Keratinocyte (primary cell): ENCODE measurements at regions not wholly inside any gene's neighbourhood (a gene's known extent, or its start where the extent isn't known, plus 50 kb on each side); places are given as distances from the start of the nearest gene placed in this dataset.

Experiments used
- DNase-seq: peaks from one replicate; pipeline ENCODE4 v3.0.0-alpha.2; 2011; ENCODE audit warnings: low read depth, missing footprints, low spot score
- FAIRE-seq: peaks from 2 replicates; lab custom pipeline; 2011; peaks lifted over from hg19 to GRCh38; lab: Jason Lieb, UNC
- H2AFZ ChIP-seq: 2 replicates; pipeline ENCODE4 v1.6.0; 2012; ENCODE audit warnings: low read length, control low read depth, inconsistent platforms; ENCODE audit not compliant: control insufficient read depth
- H3K27ac ChIP-seq: 2 replicates; pipeline ENCODE4 v1.5.1; 2011; ENCODE audit warnings: low read length; ENCODE audit not compliant: control insufficient read depth, insufficient read depth
- H3K27me3 ChIP-seq: 3 replicates; pipeline ENCODE4 v1.6.0; 2011; ENCODE audit warnings: low read length; ENCODE audit not compliant: control insufficient read depth, insufficient read depth; ENCODE audit errors: extremely low read depth
- H3K36me3 ChIP-seq, 2 experiments: 2 replicates in 1 of 2; 3 replicates in 1 of 2; pipeline ENCODE4 v1.5.1; 2011; ENCODE audit warnings: low read length in 2 of 2, mild to moderate bottlenecking in 1 of 2; ENCODE audit not compliant: control insufficient read depth in 2 of 2, insufficient read depth in 2 of 2; ENCODE audit errors: extremely low read depth in 1 of 2
- H3K4me1 ChIP-seq: 3 replicates; pipeline ENCODE4 v1.5.1; 2011; ENCODE audit warnings: low read length; ENCODE audit not compliant: control insufficient read depth, insufficient read depth; ENCODE audit errors: extremely low read depth
- H3K4me2 ChIP-seq: 3 replicates; pipeline ENCODE4 v1.6.0; 2011; ENCODE audit warnings: low read depth, low read length; ENCODE audit not compliant: control insufficient read depth, insufficient read depth; ENCODE audit errors: extremely low read depth
- H3K4me3 ChIP-seq, 3 experiments: fragments of 200-600 bp in 1 of 3; sonication (generic) in 1 of 3; 2 replicates in 2 of 3; 3 replicates in 1 of 3; pipeline ENCODE4 v1.5.1; 2011 to 2016; ENCODE audit warnings: low read length in 3 of 3, mild to moderate bottlenecking in 3 of 3, control low read depth in 2 of 3, inconsistent platforms in 1 of 3, low read depth in 1 of 3, mixed read lengths in 1 of 3, mixed run types in 1 of 3, moderate library complexity in 1 of 3; ENCODE audit not compliant: control insufficient read depth in 2 of 3, insufficient read depth in 2 of 3; ENCODE audit errors: extremely low read depth in 1 of 3
- H3K79me2 ChIP-seq: 2 replicates; pipeline ENCODE4 v1.6.0; 2012; ENCODE audit warnings: low read length; ENCODE audit not compliant: control insufficient read depth, insufficient read depth
- H3K9ac ChIP-seq: 3 replicates; pipeline ENCODE4 v1.6.0; 2011; ENCODE audit warnings: low read length; ENCODE audit not compliant: control insufficient read depth, insufficient read depth; ENCODE audit errors: extremely low read depth
- H3K9me1 ChIP-seq: 3 replicates; pipeline ENCODE4 v1.6.0; 2011; ENCODE audit warnings: low read length; ENCODE audit not compliant: control insufficient read depth, insufficient read depth; ENCODE audit errors: extremely low read depth
- H3K9me3 ChIP-seq: 2 replicates; pipeline ENCODE4 v1.5.1; 2012; ENCODE audit warnings: low read depth, low read length; ENCODE audit not compliant: control insufficient read depth
- H4K20me1 ChIP-seq: 3 replicates; pipeline ENCODE4 v1.6.0; 2011; ENCODE audit warnings: low read length; ENCODE audit not compliant: control insufficient read depth, insufficient read depth; ENCODE audit errors: extremely low read depth
- EZH2 ChIP-seq: IDR thresholded peaks from one replicate; pipeline ENCODE4 v1.6.1; 2012; ENCODE audit warnings: inconsistent platforms, mild to moderate bottlenecking, low read length, moderate library complexity
- dilution Hi-C: fragments of 300-500 bp; cut with MboI; formaldehyde crosslinking; loops from one replicate; pipeline ENCODE4 v1.7.0; 2020; ENCODE audit warnings: low sequenced_read_pairs; ENCODE audit not compliant: extremely low pct_ligation_motif_present
- TF ChIP-seq, protein P1 (sequence below), 3 experiments: IDR thresholded peaks in 1 of 3; conservative IDR thresholded peaks in 1 of 3; optimal IDR thresholded peaks in 1 of 3; 2 replicates in 2 of 3; 3 replicates in 1 of 3; pipeline versions ENCODE3 to v1.5.1; 2011; ENCODE audit warnings: low read length in 3 of 3, mild to moderate bottlenecking in 3 of 3, moderate library complexity in 2 of 3, control low read depth in 1 of 3, inconsistent platforms in 1 of 3; ENCODE audit not compliant: insufficient read depth in 2 of 3; ENCODE audit errors: extremely low read depth in 1 of 3

GRCh38 chr5:125505115-125505514 is 758.7 kb upstream of the ZNF608 start:
- Histone ChIP-seq H3K4me3 (no peak overlapping the region), H3K4me2 (no peak overlapping the region), H3K4me1 (no peaks in the 10 kb centered on the region), H3K27ac (no peak overlapping the region), H3K9ac (no peak overlapping the region), H3K27me3 (no peaks in the 10 kb centered on the region), H2AFZ (no peak overlapping the region), H3K79me2 (no peaks in the 10 kb centered on the region), H4K20me1 (no peaks in the 10 kb centered on the region), H3K36me3 (no peaks in the 10 kb centered on the region), H3K9me3 (no peaks in the 10 kb centered on the region), H3K9me1 (no peaks in the 10 kb centered on the region)
- DNase-seq (no peak), FAIRE-seq (no peak)
- dilution Hi-C loops = no loop called here
- no peak for TF ChIP-seq EZH2
- TF ChIP-seq, protein P1, sequence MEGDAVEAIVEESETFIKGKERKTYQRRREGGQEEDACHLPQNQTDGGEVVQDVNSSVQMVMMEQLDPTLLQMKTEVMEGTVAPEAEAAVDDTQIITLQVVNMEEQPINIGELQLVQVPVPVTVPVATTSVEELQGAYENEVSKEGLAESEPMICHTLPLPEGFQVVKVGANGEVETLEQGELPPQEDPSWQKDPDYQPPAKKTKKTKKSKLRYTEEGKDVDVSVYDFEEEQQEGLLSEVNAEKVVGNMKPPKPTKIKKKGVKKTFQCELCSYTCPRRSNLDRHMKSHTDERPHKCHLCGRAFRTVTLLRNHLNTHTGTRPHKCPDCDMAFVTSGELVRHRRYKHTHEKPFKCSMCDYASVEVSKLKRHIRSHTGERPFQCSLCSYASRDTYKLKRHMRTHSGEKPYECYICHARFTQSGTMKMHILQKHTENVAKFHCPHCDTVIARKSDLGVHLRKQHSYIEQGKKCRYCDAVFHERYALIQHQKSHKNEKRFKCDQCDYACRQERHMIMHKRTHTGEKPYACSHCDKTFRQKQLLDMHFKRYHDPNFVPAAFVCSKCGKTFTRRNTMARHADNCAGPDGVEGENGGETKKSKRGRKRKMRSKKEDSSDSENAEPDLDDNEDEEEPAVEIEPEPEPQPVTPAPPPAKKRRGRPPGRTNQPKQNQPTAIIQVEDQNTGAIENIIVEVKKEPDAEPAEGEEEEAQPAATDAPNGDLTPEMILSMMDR (optimal IDR thresholded peaks at IDR 0.05 in 1 of 3, IDR thresholded peaks at IDR 0.05 in 1 of 3, conservative IDR thresholded peaks at IDR 0.05 in 1 of 3; ENCODE audit: extremely low read depth in 1 of 3, insufficient read depth in 2 of 3, low read length in 3 of 3) = no peak

DNA sequence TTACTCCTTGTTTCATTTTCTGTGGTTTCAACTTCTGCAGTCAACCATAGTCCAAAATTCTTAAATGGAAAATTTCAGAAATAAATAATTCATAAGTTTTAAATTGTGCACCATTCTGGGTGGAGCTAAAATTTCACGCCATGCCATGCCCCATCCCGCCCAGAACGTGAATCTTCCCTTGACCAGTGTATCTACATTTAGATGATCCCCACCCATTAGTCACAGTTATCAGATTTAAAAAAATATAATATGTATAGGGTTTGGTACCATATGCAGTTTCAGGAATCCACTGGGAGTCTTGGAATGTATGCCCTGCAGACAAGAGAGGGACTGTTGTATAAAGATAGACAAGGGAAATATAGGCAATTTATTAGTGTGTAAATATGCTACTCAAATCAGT is 759.7 kb upstream of the ZNF608 start:
- H3K9me3 ChIP-seq = no peaks in the 10 kb centered on the region
- no peaks in the 10 kb centered on the region for H3K79me2 ChIP-seq
- H3K4me2 ChIP-seq = no peak overlapping the region
- H3K27me3 ChIP-seq = no peaks in the 10 kb centered on the region
- no peaks in the 10 kb centered on the region for H3K36me3 ChIP-seq
- no peaks in the 10 kb centered on the region for H4K20me1 ChIP-seq
- H2AFZ ChIP-seq = no peak overlapping the region
- dilution Hi-C loops = no loop called here
- H3K4me3 ChIP-seq = no peak overlapping the region
- FAIRE-seq (no peak), DNase-seq (no peak)
- no peaks in the 10 kb centered on the region for H3K9me1 ChIP-seq
- H3K27ac ChIP-seq = no peak overlapping the region
- no peaks in the 10 kb centered on the region for H3K4me1 ChIP-seq
- TF ChIP-seq EZH2 = no peak
- TF ChIP-seq, protein P1 (optimal IDR thresholded peaks at IDR 0.05 in 1 of 3, IDR thresholded peaks at IDR 0.05 in 1 of 3, conservative IDR thresholded peaks at IDR 0.05 in 1 of 3; ENCODE audit: extremely low read depth in 1 of 3, insufficient read depth in 2 of 3, low read length in 3 of 3) = no peak
- no peak overlapping the region for H3K9ac ChIP-seq
